ENCODE measurements at regions not wholly inside any gene's neighbourhood (a gene's known extent, or its start where the extent isn't known, plus 50 kb on each side); places are given as distances from the start of the nearest gene placed in this dataset.

DNA sequence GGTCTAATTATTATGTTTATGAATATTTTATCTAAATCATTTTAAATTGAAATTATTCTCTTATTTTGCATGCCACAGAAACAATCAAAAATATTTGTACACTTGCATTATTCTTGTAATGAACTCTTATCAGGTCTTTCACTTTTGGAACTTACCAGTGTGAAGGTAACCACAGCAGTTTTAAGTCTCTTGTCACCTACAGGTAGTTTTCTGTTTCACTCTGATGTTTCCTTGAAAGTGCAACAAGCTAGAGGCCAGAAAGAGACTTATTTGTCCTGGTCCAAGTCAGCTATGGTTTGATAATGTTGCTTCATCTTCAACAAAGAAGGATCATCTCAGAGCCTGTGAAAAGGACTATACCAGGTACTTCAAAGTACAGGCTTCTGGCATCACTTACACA is 133.4 kb upstream of the NBEA start:
- Histone ChIP-seq H3K27me3 (ENCODE audit: insufficient read depth, poor library complexity, severe bottlenecking) (no peaks in the 10 kb centered on the region), H3K27ac (replicated peaks) (no peak overlapping the region), H3K4me3 (replicated peaks; ENCODE audit: insufficient read depth, low read length) (no peak overlapping the region)
- no peak for TF ChIP-seq POLR2AphosphoS5 (IDR thresholded peaks at IDR 0.05; ENCODE audit: low read depth)
- TF ChIP-seq SPI1 (IDR thresholded peaks at IDR 0.05; ENCODE audit: borderline replicate concordance, low read depth): no peak
- no peak for TF ChIP-seq GABPA (IDR thresholded peaks at IDR 0.05; ENCODE audit: low read depth)
- TF ChIP-seq, protein P1, sequence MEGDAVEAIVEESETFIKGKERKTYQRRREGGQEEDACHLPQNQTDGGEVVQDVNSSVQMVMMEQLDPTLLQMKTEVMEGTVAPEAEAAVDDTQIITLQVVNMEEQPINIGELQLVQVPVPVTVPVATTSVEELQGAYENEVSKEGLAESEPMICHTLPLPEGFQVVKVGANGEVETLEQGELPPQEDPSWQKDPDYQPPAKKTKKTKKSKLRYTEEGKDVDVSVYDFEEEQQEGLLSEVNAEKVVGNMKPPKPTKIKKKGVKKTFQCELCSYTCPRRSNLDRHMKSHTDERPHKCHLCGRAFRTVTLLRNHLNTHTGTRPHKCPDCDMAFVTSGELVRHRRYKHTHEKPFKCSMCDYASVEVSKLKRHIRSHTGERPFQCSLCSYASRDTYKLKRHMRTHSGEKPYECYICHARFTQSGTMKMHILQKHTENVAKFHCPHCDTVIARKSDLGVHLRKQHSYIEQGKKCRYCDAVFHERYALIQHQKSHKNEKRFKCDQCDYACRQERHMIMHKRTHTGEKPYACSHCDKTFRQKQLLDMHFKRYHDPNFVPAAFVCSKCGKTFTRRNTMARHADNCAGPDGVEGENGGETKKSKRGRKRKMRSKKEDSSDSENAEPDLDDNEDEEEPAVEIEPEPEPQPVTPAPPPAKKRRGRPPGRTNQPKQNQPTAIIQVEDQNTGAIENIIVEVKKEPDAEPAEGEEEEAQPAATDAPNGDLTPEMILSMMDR (IDR thresholded peaks at IDR 0.05; ENCODE audit: insufficient read depth, low read length): no peak
- TF ChIP-seq, protein P2, sequence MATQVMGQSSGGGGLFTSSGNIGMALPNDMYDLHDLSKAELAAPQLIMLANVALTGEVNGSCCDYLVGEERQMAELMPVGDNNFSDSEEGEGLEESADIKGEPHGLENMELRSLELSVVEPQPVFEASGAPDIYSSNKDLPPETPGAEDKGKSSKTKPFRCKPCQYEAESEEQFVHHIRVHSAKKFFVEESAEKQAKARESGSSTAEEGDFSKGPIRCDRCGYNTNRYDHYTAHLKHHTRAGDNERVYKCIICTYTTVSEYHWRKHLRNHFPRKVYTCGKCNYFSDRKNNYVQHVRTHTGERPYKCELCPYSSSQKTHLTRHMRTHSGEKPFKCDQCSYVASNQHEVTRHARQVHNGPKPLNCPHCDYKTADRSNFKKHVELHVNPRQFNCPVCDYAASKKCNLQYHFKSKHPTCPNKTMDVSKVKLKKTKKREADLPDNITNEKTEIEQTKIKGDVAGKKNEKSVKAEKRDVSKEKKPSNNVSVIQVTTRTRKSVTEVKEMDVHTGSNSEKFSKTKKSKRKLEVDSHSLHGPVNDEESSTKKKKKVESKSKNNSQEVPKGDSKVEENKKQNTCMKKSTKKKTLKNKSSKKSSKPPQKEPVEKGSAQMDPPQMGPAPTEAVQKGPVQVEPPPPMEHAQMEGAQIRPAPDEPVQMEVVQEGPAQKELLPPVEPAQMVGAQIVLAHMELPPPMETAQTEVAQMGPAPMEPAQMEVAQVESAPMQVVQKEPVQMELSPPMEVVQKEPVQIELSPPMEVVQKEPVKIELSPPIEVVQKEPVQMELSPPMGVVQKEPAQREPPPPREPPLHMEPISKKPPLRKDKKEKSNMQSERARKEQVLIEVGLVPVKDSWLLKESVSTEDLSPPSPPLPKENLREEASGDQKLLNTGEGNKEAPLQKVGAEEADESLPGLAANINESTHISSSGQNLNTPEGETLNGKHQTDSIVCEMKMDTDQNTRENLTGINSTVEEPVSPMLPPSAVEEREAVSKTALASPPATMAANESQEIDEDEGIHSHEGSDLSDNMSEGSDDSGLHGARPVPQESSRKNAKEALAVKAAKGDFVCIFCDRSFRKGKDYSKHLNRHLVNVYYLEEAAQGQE (IDR thresholded peaks at IDR 0.05; ENCODE audit: insufficient replicate concordance, low read depth): no peak
- DNase-seq (ENCODE audit: low read depth in 1 of 2, low spot score in 1 of 2): no peak

DNA sequence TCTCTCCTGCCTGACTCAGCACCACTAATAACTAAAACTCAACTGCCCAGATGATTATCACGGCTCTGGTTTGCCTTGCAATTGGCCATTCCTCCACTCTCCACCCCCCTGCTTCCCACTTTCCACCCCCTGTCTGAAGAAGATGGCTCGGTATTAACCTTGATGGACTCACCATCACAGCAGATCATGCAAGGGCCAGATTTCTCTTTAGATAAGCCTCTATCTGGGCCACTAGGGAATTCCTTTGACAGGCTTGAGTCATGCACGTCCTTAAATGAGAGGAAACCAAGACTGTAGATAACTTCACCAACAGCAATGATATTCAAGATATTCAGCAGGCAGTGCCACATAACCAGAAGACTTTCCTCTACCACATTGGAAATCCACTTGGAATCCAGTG is 131.1 kb upstream of the NBEA start:
- no peak overlapping the region for H3K4me3 ChIP-seq (replicated peaks; ENCODE audit: insufficient read depth, low read length)
- TF ChIP-seq, protein P2 (IDR thresholded peaks at IDR 0.05; ENCODE audit: insufficient replicate concordance, low read depth): no peak
- no peak for TF ChIP-seq SPI1 (IDR thresholded peaks at IDR 0.05; ENCODE audit: borderline replicate concordance, low read depth)
- no peak overlapping the region for H3K27ac ChIP-seq (replicated peaks)
- H3K27me3 ChIP-seq (ENCODE audit: insufficient read depth, poor library complexity, severe bottlenecking): no peaks in the 10 kb centered on the region
- no peak for DNase-seq (ENCODE audit: low read depth in 1 of 2, low spot score in 1 of 2)

DNA sequence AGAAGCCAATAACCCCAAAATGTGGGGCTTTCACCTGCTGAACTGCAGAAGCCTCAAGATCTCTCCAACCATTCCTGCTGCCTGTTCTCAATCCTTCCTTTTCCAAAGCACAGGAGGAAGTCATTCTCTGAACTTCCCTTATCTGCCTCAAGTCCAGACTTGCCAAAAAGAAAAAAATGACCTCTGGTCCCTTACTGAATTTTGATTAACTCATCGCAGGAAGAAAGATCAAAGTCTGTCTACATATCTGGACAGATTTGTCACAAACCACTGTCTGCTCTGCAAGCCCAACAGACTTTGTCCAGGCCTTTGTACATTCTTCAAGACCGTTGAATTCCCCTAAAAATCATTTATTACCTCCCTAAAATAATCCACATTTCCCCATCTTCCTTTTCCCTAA is 126.5 kb upstream of the NBEA start:
- DNase-seq (ENCODE audit: low read depth in 1 of 2, low spot score in 1 of 2): no peak
- no peak overlapping the region for H3K4me3 ChIP-seq (replicated peaks; ENCODE audit: insufficient read depth, low read length)
- TF ChIP-seq, protein P1 (IDR thresholded peaks at IDR 0.05; ENCODE audit: insufficient read depth, low read length): no peak
- TF ChIP-seq, protein P2 (IDR thresholded peaks at IDR 0.05; ENCODE audit: insufficient replicate concordance, low read depth): no peak
- H3K27me3 ChIP-seq (ENCODE audit: insufficient read depth, poor library complexity, severe bottlenecking): no peaks in the 10 kb centered on the region
- no peak overlapping the region for H3K27ac ChIP-seq (replicated peaks)

Measured in HL-60 (cell line).